GM12878 (cell line): ENCODE measurements at regions not wholly inside any gene's neighbourhood (a gene's known extent, or its start where the extent isn't known, plus 50 kb on each side); places are given as distances from the start of the nearest gene placed in this dataset.

Source experiments
- ATAC-seq: fragments of 200-7000 bp; cut with Tn5 transposase; 3 replicates; pipeline ENCODE4 v1.9.1; 2020; ENCODE audit warnings: mild to moderate bottlenecking, moderate library complexity
- BruUV-seq: library from RNA; stranded (reverse); fragments of 400-500 nt; replicated peaks from 2 replicates; lab custom pipeline; 2021; lab: Mats Ljungman, UMichigan
- CTCF ChIA-PET: fragments of 300-600 bp; sonication (Branson Sonifier 250); formaldehyde crosslinking; extraction: SDS; loops from one replicate; lab custom pipeline; 2021; ENCODE audit warnings: inconsistent platforms; lab: Yijun Ruan, JAX
- POLR2A ChIA-PET: fragments of 350-600 bp; formaldehyde crosslinking; extraction: SDS; loops from one replicate; lab custom pipeline; 2021; ENCODE audit warnings: inconsistent platforms; lab: Charles Lee
- RAD21 ChIA-PET: fragments of 300-600 bp; sonication (Branson Sonifier 250); formaldehyde crosslinking; loops from one replicate; lab custom pipeline; 2023; ENCODE audit warnings: antibody characterized with exemption; ENCODE audit not compliant: unreplicated experiment; lab: Charles Lee
- SMC1A ChIA-PET: fragments of 300-600 bp; sonication (Branson Sonifier 250); formaldehyde crosslinking; loops from one replicate; lab custom pipeline; 2023; ENCODE audit not compliant: unreplicated experiment, uncharacterized antibody; lab: Charles Lee
- DNase-seq: peaks from one replicate; pipeline ENCODE4 v3.0.0-alpha.2; 2011; ENCODE audit warnings: low read depth, low spot score
- FAIRE-seq: peaks from 3 replicates; lab custom pipeline; 2011; peaks lifted over from hg19 to GRCh38; lab: Jason Lieb, UNC
- H2AFZ ChIP-seq: 2 replicates; pipeline ENCODE4 v1.6.0; 2011; ENCODE audit warnings: low read depth, low read length, control low read depth; ENCODE audit not compliant: control insufficient read depth
- H3K27ac ChIP-seq: 2 replicates; pipeline ENCODE4 v1.5.1; 2011; ENCODE audit warnings: control low read depth; ENCODE audit not compliant: control insufficient read depth, insufficient read depth
- H3K27me3 ChIP-seq, 2 experiments: replicated peaks in 1 of 2; 2 replicates each; pipeline versions ENCODE4 v1.6.0 to v1.6.1; 2011; ENCODE audit warnings: low read length in 1 of 2; ENCODE audit not compliant: control insufficient read depth in 2 of 2, insufficient read depth in 2 of 2
- H3K36me3 ChIP-seq, 2 experiments: 2 replicates each; pipeline ENCODE4 v1.5.1; 2011; ENCODE audit warnings: low read length in 1 of 2; ENCODE audit not compliant: control insufficient read depth in 2 of 2, insufficient read depth in 2 of 2
- H3K4me1 ChIP-seq: 2 replicates; pipeline ENCODE4 v1.6.1; 2011; ENCODE audit warnings: mild to moderate bottlenecking, low read length, moderate library complexity, mixed read lengths; ENCODE audit not compliant: control insufficient read depth, insufficient read depth
- H3K4me2 ChIP-seq: 2 replicates; pipeline ENCODE4 v1.6.0; 2011; ENCODE audit warnings: control low read depth; ENCODE audit not compliant: control insufficient read depth, insufficient read depth
- H3K4me3 ChIP-seq: fragments of 200-600 bp; sonication (generic); 2 replicates; pipeline ENCODE4 v1.5.1; 2016
- H3K79me2 ChIP-seq: 2 replicates; pipeline ENCODE4 v1.6.0; 2011; ENCODE audit warnings: low read length; ENCODE audit not compliant: control insufficient read depth, insufficient read depth
- H3K9ac ChIP-seq: 2 replicates; pipeline ENCODE4 v1.8.0; 2011; ENCODE audit warnings: low read length, control low read depth, mixed read lengths; ENCODE audit not compliant: control insufficient read depth, insufficient read depth
- H3K9me3 ChIP-seq: replicated peaks from 3 replicates; pipeline ENCODE4 v1.5.1; 2011; ENCODE audit warnings: mild to moderate bottlenecking, low read length; ENCODE audit not compliant: control insufficient read depth, insufficient read depth
- H4K20me1 ChIP-seq: 2 replicates; pipeline ENCODE4 v1.6.0; 2011; ENCODE audit not compliant: control insufficient read depth, insufficient read depth
- ATF3 ChIP-seq: IDR thresholded peaks from 2 replicates; pipeline ENCODE4 v1.6.1; 2011; ENCODE audit warnings: low read depth, mild to moderate bottlenecking, low read length, moderate library complexity, borderline replicate concordance; ENCODE audit errors: extremely low read depth
- BCL11A ChIP-seq: IDR thresholded peaks from 2 replicates; pipeline ENCODE4 v1.6.1; 2011; ENCODE audit warnings: low read depth, low read length
- EED ChIP-seq: sonication (generic); IDR thresholded peaks from 2 replicates; pipeline ENCODE4 v1.6.1; 2016; ENCODE audit warnings: antibody characterized with exemption, low read depth
- IRF4 ChIP-seq: IDR thresholded peaks from 2 replicates; pipeline ENCODE4 v1.6.1; 2011; ENCODE audit warnings: low read depth, low read length
- JUND ChIP-seq: IDR thresholded peaks from 2 replicates; pipeline ENCODE4 v1.6.1; 2012; ENCODE audit warnings: low read depth, mild to moderate bottlenecking, low read length, improper control_type of control experiment, moderate library complexity
- MYC ChIP-seq: IDR thresholded peaks from 2 replicates; pipeline ENCODE4 v1.6.1; 2011; ENCODE audit warnings: mild to moderate bottlenecking, low read length, moderate library complexity, inconsistent platforms; ENCODE audit not compliant: insufficient read depth, insufficient replicate concordance, insufficient read length, severe bottlenecking
- NR2C1 ChIP-seq: fragments of 450-650 bp; IDR thresholded peaks from 2 replicates; pipeline ENCODE4 v1.6.1; 2017; ENCODE audit warnings: antibody characterized with exemption, mild to moderate bottlenecking, moderate library complexity
- RFX5 ChIP-seq: IDR thresholded peaks from 2 replicates; pipeline ENCODE4 v1.6.1; 2011; ENCODE audit warnings: low read depth, low read length, improper control_type of control experiment
- SIN3A ChIP-seq: IDR thresholded peaks from 2 replicates; pipeline ENCODE4 v1.6.1; 2012; ENCODE audit warnings: low read depth, low read length, improper control_type of control experiment
- SMAD5 ChIP-seq: IDR thresholded peaks from 2 replicates; pipeline ENCODE4 v1.6.1; 2016; ENCODE audit warnings: antibody characterized with exemption, low read depth
- STAT3 ChIP-seq: IDR thresholded peaks from 2 replicates; pipeline ENCODE4 v1.6.1; 2011; ENCODE audit warnings: low read depth, low read length, improper control_type of control experiment
- ZBED1 ChIP-seq: IDR thresholded peaks from 2 replicates; pipeline ENCODE4 v1.6.1; 2016; ENCODE audit warnings: borderline replicate concordance
- in situ Hi-C: fragments of 300-500 bp; cut with MboI; formaldehyde crosslinking; loops from 9 replicates; pipeline ENCODE4 v1.14.3; 2018; ENCODE audit warnings: mixed read lengths
- intact Hi-C: fragments of 100-400 bp; cut with micrococcal nuclease; formaldehyde crosslinking; loops from one replicate; pipeline ENCODE4 v1.14.2; 2022; ENCODE audit not compliant: unreplicated experiment
- TF ChIP-seq, protein P1 (sequence below): IDR thresholded peaks from 2 replicates; pipeline ENCODE4 v1.6.1; 2012; ENCODE audit warnings: mild to moderate bottlenecking, low read depth, low read length

GRCh38 chr2:22525681-22526080, 859.3 kb upstream of the KLHL29 start:
- H3K79me2 ChIP-seq = no peaks in the 10 kb centered on the region
- no peak overlapping the region for H3K27ac ChIP-seq
- H3K9me3 ChIP-seq = no peaks in the 10 kb centered on the region
- no peaks in the 10 kb centered on the region for H3K36me3 ChIP-seq
- H3K4me2 ChIP-seq = no peak overlapping the region
- FAIRE-seq (no peak), DNase-seq (no peak), ATAC-seq (no peak)
- H3K4me1 ChIP-seq = no peaks in the 10 kb centered on the region
- ChIA-PET POLR2A (no interaction called here), CTCF (no interaction called here), RAD21 (no interaction called here), SMC1A (interaction anchor here (1.0 kb wide), 1 partner anchor 10 kb away, joined by 3 read pairs; no protein-coding TSS in a partner anchor)
- no peaks in the 10 kb centered on the region for H3K27me3 ChIP-seq
- in situ Hi-C loops (no loop called here), intact Hi-C loops (no loop called here)
- H2AFZ ChIP-seq = no peak overlapping the region
- BruUV-seq = no TSS peak
- no peak for TF ChIP-seq EED
- no peak for TF ChIP-seq ZBED1
- no peak for TF ChIP-seq SMAD5
- TF ChIP-seq RFX5 = no peak
- no peak for TF ChIP-seq SIN3A
- no peak for TF ChIP-seq MYC
- TF ChIP-seq, protein P1, sequence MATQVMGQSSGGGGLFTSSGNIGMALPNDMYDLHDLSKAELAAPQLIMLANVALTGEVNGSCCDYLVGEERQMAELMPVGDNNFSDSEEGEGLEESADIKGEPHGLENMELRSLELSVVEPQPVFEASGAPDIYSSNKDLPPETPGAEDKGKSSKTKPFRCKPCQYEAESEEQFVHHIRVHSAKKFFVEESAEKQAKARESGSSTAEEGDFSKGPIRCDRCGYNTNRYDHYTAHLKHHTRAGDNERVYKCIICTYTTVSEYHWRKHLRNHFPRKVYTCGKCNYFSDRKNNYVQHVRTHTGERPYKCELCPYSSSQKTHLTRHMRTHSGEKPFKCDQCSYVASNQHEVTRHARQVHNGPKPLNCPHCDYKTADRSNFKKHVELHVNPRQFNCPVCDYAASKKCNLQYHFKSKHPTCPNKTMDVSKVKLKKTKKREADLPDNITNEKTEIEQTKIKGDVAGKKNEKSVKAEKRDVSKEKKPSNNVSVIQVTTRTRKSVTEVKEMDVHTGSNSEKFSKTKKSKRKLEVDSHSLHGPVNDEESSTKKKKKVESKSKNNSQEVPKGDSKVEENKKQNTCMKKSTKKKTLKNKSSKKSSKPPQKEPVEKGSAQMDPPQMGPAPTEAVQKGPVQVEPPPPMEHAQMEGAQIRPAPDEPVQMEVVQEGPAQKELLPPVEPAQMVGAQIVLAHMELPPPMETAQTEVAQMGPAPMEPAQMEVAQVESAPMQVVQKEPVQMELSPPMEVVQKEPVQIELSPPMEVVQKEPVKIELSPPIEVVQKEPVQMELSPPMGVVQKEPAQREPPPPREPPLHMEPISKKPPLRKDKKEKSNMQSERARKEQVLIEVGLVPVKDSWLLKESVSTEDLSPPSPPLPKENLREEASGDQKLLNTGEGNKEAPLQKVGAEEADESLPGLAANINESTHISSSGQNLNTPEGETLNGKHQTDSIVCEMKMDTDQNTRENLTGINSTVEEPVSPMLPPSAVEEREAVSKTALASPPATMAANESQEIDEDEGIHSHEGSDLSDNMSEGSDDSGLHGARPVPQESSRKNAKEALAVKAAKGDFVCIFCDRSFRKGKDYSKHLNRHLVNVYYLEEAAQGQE = no peak
- TF ChIP-seq NR2C1 = no peak
- no peak for TF ChIP-seq STAT3
- no peak for TF ChIP-seq JUND
- TF ChIP-seq ATF3 = no peak
- no peak for TF ChIP-seq IRF4
- no peak for TF ChIP-seq BCL11A
- H3K4me3 ChIP-seq = no peak overlapping the region
- no peak overlapping the region for H3K9ac ChIP-seq
- H4K20me1 ChIP-seq = no peaks in the 10 kb centered on the region
